ENCODE measurements at regions not wholly inside any gene's neighbourhood (a gene's known extent, or its start where the extent isn't known, plus 50 kb on each side); places are given as distances from the start of the nearest gene placed in this dataset.
A peak's percentile ranks its signal among the peaks of the same experiment; 100 is the strongest.

- H3K4me1 Mint-ChIP-seq (ENCODE audit: low read depth) = peaks cover 17% of the 10 kb centered on the region
- CTCF ChIA-PET = no interaction called here
These were observed 52.5 kb upstream of the TRIM43 start for GRCh38 chr2:95539290-95539689.

GRCh38 chr2:95539836-95540235 is 52.0 kb upstream of the TRIM43 start:
- peaks cover 9% of the 10 kb centered on the region for H3K27me3 Mint-ChIP-seq
- H3K4me1 Mint-ChIP-seq (ENCODE audit: low read depth) = peaks cover 17% of the 10 kb centered on the region
- intact Hi-C loops (cut with micrococcal nuclease) = loop anchor here (1.0 kb wide), 1 partner anchor 10 kb away; no protein-coding TSS in a partner anchor
- ChIA-PET CTCF (no interaction called here), POLR2A (no interaction called here)
- H3K36me3 Mint-ChIP-seq = peaks cover 2% of the 10 kb centered on the region
- H3K9me3 Mint-ChIP-seq = peaks cover 4% of the 10 kb centered on the region
- no peak overlapping the region for H3K4me3 Mint-ChIP-seq
- H3K27ac Mint-ChIP-seq = peak overlapping the region; percentile 34
- no peak for DNase-seq

More at GRCh38 chr2:95539290-95539689, 52.5 kb upstream of the TRIM43 start:
- Mint-ChIP-seq H3K4me3 (no peak overlapping the region), H3K9me3 (peaks cover 4% of the 10 kb centered on the region), H3K27me3 (peaks cover 9% of the 10 kb centered on the region), H3K27ac (peak overlapping the region; percentile 34), H3K36me3 (peaks cover 2% of the 10 kb centered on the region)
- POLR2A ChIA-PET = no interaction called here
- no peak for DNase-seq
- intact Hi-C loops (cut with micrococcal nuclease) = loop anchor here (1.0 kb wide), 1 partner anchor 9 kb away; no protein-coding TSS in a partner anchor
